ENCODE measurements at regions not wholly inside any gene's neighbourhood (a gene's known extent, or its start where the extent isn't known, plus 50 kb on each side); places are given as distances from the start of the nearest gene placed in this dataset.

GRCh38 chr2:222105046-222105445 lies 193.8 kb downstream of the PAX3 start:
- Histone ChIP-seq H3K9me3 (ENCODE audit: control insufficient read depth in 4 of 4, insufficient read depth in 3 of 4, low read length in 3 of 4) (no peaks in the 10 kb centered on the region), H3K4me1 (ENCODE audit: control insufficient read depth in 5 of 5, insufficient read depth in 5 of 5, low read length in 5 of 5) (peaks cover 0 to 2% (median 0%) of the 10 kb centered on the region in 5 donors), H3K4me3 (no peak overlapping the region), H3K36me3 (ENCODE audit: control insufficient read depth in 4 of 4, insufficient read depth in 4 of 4, low read length in 4 of 4) (no peaks in the 10 kb centered on the region), H3K27ac (ENCODE audit: low read depth in 1 of 2, low read length in 1 of 2) (no peak overlapping the region), H3K9ac (ENCODE audit: insufficient read depth in 1 of 2, low read length in 2 of 2) (no peak overlapping the region), H3K27me3 (ENCODE audit: control insufficient read depth in 3 of 3, insufficient read depth in 3 of 3, low read length in 2 of 3) (peaks cover 0 to 14% (median 10%) of the 10 kb centered on the region in 3 donors)
- no peak for DNase-seq
- no peak for ATAC-seq (ENCODE audit: insufficient read depth, low FRiP score)
- TF ChIP-seq CTCF (IDR thresholded peaks at IDR 0.05; ENCODE audit: control extremely low read depth, extremely low read depth), result no peak
- 89 to 90% methylated on average over 1 of the region's 1 CpG for WGBS, 2 donors

- no peaks in the 10 kb centered on the region for H3K9me3 ChIP-seq (ENCODE audit: control insufficient read depth in 4 of 4, insufficient read depth in 3 of 4, low read length in 3 of 4)
- 49 to 57% methylated on average over 4 of the region's 4 CpGs for WGBS, 2 donors
These were observed 196.0 kb downstream of the PAX3 start for GRCh38 chr2:222102575-222103349.

GRCh38 chr2:222100704-222101699 lies 197.8 kb downstream of the PAX3 start:
- Histone ChIP-seq H3K27ac (ENCODE audit: low read depth in 1 of 2, low read length in 1 of 2) (no peak overlapping the region), H3K9ac (ENCODE audit: insufficient read depth in 1 of 2, low read length in 2 of 2) (no peak overlapping the region), H3K4me1 (ENCODE audit: control insufficient read depth in 5 of 5, insufficient read depth in 5 of 5, low read length in 5 of 5) (no peaks in the 10 kb centered on the region), H3K4me3 (no peak overlapping the region), H3K36me3 (ENCODE audit: control insufficient read depth in 4 of 4, insufficient read depth in 4 of 4, low read length in 4 of 4) (no peaks in the 10 kb centered on the region), H3K9me3 (ENCODE audit: control insufficient read depth in 4 of 4, insufficient read depth in 3 of 4, low read length in 3 of 4) (no peaks in the 10 kb centered on the region), H3K27me3 (ENCODE audit: control insufficient read depth in 3 of 3, insufficient read depth in 3 of 3, low read length in 2 of 3) (peaks cover 0 to 14% (median 13%) of the 10 kb centered on the region in 3 donors)
- no peak for TF ChIP-seq CTCF (IDR thresholded peaks at IDR 0.05; ENCODE audit: control extremely low read depth, extremely low read depth)
- 77% methylated on average over 5 of the region's 5 CpGs for WGBS, 2 donors
- DNase-seq (no peak), ATAC-seq (ENCODE audit: insufficient read depth, low FRiP score) (no peak)

More at GRCh38 chr2:222102575-222103349, 196.0 kb downstream of the PAX3 start:
- Histone ChIP-seq H3K9ac (ENCODE audit: insufficient read depth in 1 of 2, low read length in 2 of 2) (no peak overlapping the region), H3K36me3 (ENCODE audit: control insufficient read depth in 4 of 4, insufficient read depth in 4 of 4, low read length in 4 of 4) (no peaks in the 10 kb centered on the region), H3K4me3 (no peak overlapping the region), H3K27me3 (ENCODE audit: control insufficient read depth in 3 of 3, insufficient read depth in 3 of 3, low read length in 2 of 3) (peaks cover 0 to 14% (median 11%) of the 10 kb centered on the region in 3 donors), H3K4me1 (ENCODE audit: control insufficient read depth in 5 of 5, insufficient read depth in 5 of 5, low read length in 5 of 5) (no peaks in the 10 kb centered on the region), H3K27ac (ENCODE audit: low read depth in 1 of 2, low read length in 1 of 2) (no peak overlapping the region)
- no peak for ATAC-seq (ENCODE audit: insufficient read depth, low FRiP score)
- no peak for TF ChIP-seq CTCF (IDR thresholded peaks at IDR 0.05; ENCODE audit: control extremely low read depth, extremely low read depth)
- DNase-seq, result peak in 1 of 3 donors; percentile 11

All from lung (tissue), 11 donors.